ENCODE measurements at regions not wholly inside any gene's neighbourhood (a gene's known extent, or its start where the extent isn't known, plus 50 kb on each side); places are given as distances from the start of the nearest gene placed in this dataset.

DNA sequence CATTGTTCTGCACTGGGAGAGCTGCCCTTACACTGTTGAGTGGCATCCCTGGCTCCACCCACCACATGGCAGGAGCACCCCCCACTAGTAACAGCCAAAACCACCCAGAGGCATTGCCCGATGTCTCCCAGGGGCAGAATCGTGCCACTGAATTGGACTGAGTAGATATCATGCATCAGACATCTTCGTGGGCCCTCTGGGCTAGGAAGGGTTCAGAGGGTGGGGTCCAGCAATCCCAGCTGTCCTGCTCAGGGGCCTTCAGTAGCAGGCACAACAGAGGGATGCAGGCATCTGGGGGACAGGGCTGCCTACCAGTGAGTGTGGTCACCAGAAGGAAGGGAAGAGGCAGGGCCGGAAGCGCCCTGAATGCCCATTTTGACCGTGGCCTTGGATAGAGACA lies 119.7 kb upstream of the PPP2R2D start:
- ATAC-seq (no peak), FAIRE-seq (no peak), DNase-seq (ENCODE audit: low read depth in 1 of 2, low spot score in 1 of 2) (no peak)
- ChIA-PET CTCF (no interaction called here), POLR2A (no interaction called here)
- no peak overlapping the region for H3K4me3 ChIP-seq
- H3K4me2 ChIP-seq = no peak overlapping the region
- TF ChIP-seq, protein P1, sequence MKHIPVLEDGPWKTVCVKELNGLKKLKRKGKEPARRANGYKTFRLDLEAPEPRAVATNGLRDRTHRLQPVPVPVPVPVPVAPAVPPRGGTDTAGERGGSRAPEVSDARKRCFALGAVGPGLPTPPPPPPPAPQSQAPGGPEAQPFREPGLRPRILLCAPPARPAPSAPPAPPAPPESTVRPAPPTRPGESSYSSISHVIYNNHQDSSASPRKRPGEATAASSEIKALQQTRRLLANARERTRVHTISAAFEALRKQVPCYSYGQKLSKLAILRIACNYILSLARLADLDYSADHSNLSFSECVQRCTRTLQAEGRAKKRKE (CRISPR knock-in tag; IDR thresholded peaks at IDR 0.05; ENCODE audit: low read depth) = no peak
- no peak for TF ChIP-seq JUN (IDR thresholded peaks at IDR 0.05)
- TF ChIP-seq, protein P2, sequence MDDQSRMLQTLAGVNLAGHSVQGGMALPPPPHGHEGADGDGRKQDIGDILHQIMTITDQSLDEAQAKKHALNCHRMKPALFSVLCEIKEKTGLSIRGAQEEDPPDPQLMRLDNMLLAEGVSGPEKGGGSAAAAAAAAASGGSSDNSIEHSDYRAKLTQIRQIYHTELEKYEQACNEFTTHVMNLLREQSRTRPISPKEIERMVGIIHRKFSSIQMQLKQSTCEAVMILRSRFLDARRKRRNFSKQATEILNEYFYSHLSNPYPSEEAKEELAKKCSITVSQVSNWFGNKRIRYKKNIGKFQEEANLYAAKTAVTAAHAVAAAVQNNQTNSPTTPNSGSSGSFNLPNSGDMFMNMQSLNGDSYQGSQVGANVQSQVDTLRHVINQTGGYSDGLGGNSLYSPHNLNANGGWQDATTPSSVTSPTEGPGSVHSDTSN (IDR thresholded peaks at IDR 0.05) = no peak
- TF ChIP-seq, protein P3, sequence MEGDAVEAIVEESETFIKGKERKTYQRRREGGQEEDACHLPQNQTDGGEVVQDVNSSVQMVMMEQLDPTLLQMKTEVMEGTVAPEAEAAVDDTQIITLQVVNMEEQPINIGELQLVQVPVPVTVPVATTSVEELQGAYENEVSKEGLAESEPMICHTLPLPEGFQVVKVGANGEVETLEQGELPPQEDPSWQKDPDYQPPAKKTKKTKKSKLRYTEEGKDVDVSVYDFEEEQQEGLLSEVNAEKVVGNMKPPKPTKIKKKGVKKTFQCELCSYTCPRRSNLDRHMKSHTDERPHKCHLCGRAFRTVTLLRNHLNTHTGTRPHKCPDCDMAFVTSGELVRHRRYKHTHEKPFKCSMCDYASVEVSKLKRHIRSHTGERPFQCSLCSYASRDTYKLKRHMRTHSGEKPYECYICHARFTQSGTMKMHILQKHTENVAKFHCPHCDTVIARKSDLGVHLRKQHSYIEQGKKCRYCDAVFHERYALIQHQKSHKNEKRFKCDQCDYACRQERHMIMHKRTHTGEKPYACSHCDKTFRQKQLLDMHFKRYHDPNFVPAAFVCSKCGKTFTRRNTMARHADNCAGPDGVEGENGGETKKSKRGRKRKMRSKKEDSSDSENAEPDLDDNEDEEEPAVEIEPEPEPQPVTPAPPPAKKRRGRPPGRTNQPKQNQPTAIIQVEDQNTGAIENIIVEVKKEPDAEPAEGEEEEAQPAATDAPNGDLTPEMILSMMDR (IDR thresholded peaks at IDR 0.05) = no peak
- TF ChIP-seq NPAS2 (CRISPR knock-in tag; IDR thresholded peaks at IDR 0.05; ENCODE audit: borderline replicate concordance) = no peak
- TF ChIP-seq ZSCAN20 (CRISPR knock-in tag; IDR thresholded peaks at IDR 0.05) = no peak
- no peak for TF ChIP-seq ZC3H11A (IDR thresholded peaks at IDR 0.05)
- no peak for TF ChIP-seq CHD4 (IDR thresholded peaks at IDR 0.05; ENCODE audit: borderline replicate concordance)
- TF ChIP-seq, protein P4, sequence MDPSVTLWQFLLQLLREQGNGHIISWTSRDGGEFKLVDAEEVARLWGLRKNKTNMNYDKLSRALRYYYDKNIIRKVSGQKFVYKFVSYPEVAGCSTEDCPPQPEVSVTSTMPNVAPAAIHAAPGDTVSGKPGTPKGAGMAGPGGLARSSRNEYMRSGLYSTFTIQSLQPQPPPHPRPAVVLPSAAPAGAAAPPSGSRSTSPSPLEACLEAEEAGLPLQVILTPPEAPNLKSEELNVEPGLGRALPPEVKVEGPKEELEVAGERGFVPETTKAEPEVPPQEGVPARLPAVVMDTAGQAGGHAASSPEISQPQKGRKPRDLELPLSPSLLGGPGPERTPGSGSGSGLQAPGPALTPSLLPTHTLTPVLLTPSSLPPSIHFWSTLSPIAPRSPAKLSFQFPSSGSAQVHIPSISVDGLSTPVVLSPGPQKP (IDR thresholded peaks at IDR 0.05; ENCODE audit: low read depth, low read length) = no peak
- 41% methylated on average over 5 of the region's 6 CpGs for WGBS (ENCODE audit: missing lambda C conversion rate)
- no peaks in the 10 kb centered on the region for H3K4me1 ChIP-seq
- no peak overlapping the region for H3K27ac ChIP-seq
- H3K9me3 ChIP-seq = peaks cover 34% of the 10 kb centered on the region

DNA sequence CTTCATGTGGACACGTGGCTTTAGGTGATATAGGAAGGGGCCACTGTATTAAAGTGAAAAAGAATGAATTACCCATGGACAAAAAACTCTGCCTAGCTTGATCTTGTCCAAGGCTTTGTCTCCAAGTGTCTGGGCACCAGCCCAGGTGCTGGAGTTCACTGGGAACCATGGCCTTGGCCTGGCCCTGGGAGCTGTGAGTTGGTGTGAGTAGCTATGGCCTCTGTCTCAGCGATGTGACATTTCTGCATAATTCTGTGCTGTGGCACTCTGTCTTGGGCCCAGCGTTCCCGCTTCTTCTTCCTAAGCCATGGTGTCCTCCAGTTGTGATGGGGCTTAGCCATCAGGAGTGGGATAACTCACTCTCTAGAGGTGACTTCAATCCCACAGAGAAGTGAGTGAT lies 119.0 kb upstream of the PPP2R2D start:
- ChIA-PET CTCF (no interaction called here), POLR2A (no interaction called here)
- Histone ChIP-seq H3K4me1 (no peaks in the 10 kb centered on the region), H3K4me3 (no peak overlapping the region), H3K9me3 (peaks cover 27% of the 10 kb centered on the region), H3K4me2 (no peak overlapping the region), H3K27ac (no peak overlapping the region)
- TF ChIP-seq SMC3 (IDR thresholded peaks at IDR 0.05) (no peak), SREBF2 (IDR thresholded peaks at IDR 0.05) (no peak), MAFK (IDR thresholded peaks at IDR 0.05; ENCODE audit: partially characterized antibody) (no peak), HOXB13 (CRISPR knock-in tag; IDR thresholded peaks at IDR 0.05; ENCODE audit: low read depth) (no peak), POLR2AphosphoS2 (conservative IDR thresholded peaks at IDR 0.05; ENCODE audit: low read length) (no peak), BHLHE40 (IDR thresholded peaks at IDR 0.05; ENCODE audit: low read depth, low read length) (no peak), GATA3 (IDR thresholded peaks at IDR 0.05; ENCODE audit: borderline replicate concordance) (no peak), FOSL2 (IDR thresholded peaks at IDR 0.05) (no peak), FOSL2 (CRISPR knock-in tag; IDR thresholded peaks at IDR 0.05) (no peak), NPAS2 (CRISPR knock-in tag; IDR thresholded peaks at IDR 0.05; ENCODE audit: borderline replicate concordance) (no peak), RARB (CRISPR knock-in tag; IDR thresholded peaks at IDR 0.05) (no peak), ZFP36 (IDR thresholded peaks at IDR 0.05; ENCODE audit: borderline replicate concordance, partially characterized antibody) (no peak), ZC3H11A (IDR thresholded peaks at IDR 0.05) (no peak), HOXB5 (CRISPR knock-in tag; IDR thresholded peaks at IDR 0.05) (no peak), ZNF302 (CRISPR knock-in tag; IDR thresholded peaks at IDR 0.05) (no peak)
- TF ChIP-seq, protein P5, sequence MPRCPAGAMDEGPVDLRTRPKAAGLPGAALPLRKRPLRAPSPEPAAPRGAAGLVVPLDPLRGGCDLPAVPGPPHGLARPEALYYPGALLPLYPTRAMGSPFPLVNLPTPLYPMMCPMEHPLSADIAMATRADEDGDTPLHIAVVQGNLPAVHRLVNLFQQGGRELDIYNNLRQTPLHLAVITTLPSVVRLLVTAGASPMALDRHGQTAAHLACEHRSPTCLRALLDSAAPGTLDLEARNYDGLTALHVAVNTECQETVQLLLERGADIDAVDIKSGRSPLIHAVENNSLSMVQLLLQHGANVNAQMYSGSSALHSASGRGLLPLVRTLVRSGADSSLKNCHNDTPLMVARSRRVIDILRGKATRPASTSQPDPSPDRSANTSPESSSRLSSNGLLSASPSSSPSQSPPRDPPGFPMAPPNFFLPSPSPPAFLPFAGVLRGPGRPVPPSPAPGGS (IDR thresholded peaks at IDR 0.05) = no peak
- TF ChIP-seq, protein P6, sequence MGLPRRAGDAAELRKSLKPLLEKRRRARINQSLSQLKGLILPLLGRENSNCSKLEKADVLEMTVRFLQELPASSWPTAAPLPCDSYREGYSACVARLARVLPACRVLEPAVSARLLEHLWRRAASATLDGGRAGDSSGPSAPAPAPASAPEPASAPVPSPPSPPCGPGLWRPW (IDR thresholded peaks at IDR 0.05) = no peak
- TF ChIP-seq, protein P7, sequence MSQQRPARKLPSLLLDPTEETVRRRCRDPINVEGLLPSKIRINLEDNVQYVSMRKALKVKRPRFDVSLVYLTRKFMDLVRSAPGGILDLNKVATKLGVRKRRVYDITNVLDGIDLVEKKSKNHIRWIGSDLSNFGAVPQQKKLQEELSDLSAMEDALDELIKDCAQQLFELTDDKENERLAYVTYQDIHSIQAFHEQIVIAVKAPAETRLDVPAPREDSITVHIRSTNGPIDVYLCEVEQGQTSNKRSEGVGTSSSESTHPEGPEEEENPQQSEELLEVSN (IDR thresholded peaks at IDR 0.05; ENCODE audit: borderline replicate concordance, low read depth) = no peak
- no peak for FAIRE-seq
- WGBS (ENCODE audit: missing lambda C conversion rate) = 52% methylated on average over 4 of the region's 4 CpGs
- no peak for ATAC-seq
- DNase-seq (ENCODE audit: low read depth in 1 of 2, low spot score in 1 of 2) = no peak
